Heart left ventricle (tissue), 16 donors: ENCODE measurements at regions not wholly inside any gene's neighbourhood (a gene's known extent, or its start where the extent isn't known, plus 50 kb on each side); places are given as distances from the start of the nearest gene placed in this dataset.

ENCODE experiments used
- ATAC-seq, 4 donors: fragments of 200-7000 bp; cut with Tn5 transposase; one replicate each; pipeline ENCODE4 v1.9.1; 2020 to 2022; ENCODE audit warnings: moderate library complexity in 4 of 4, mild to moderate bottlenecking in 3 of 4, moderate number of reproducible peaks in 1 of 4
- DNase-seq, 5 donors: peaks; one replicate each; pipeline ENCODE4 v3.0.0-alpha.2; 2020
- H3K27ac ChIP-seq, 12 donors: fragments of 200-600 bp; sonication (generic) in 4 of 12; one replicate each; pipeline versions ENCODE4 v1.5.0 to v1.8.0; 2016 to 2022; ENCODE audit warnings: mild to moderate bottlenecking in 2 of 12
- H3K27me3 ChIP-seq, 9 donors: fragments of 200-600 bp; sonication (generic) in 2 of 9; one replicate each; pipeline versions ENCODE4 v1.5.1 to v1.8.0; 2016 to 2022; ENCODE audit warnings: mild to moderate bottlenecking in 3 of 9
- H3K36me3 ChIP-seq, 9 donors: fragments of 200-600 bp; sonication (generic) in 2 of 9; one replicate each; pipeline versions ENCODE4 v1.5.0 to v1.8.0; 2018 to 2022; ENCODE audit warnings: mild to moderate bottlenecking in 2 of 9
- H3K4me1 ChIP-seq, 12 donors: fragments of 200-600 bp; sonication (generic) in 4 of 12; one replicate each; pipeline versions ENCODE4 v1.5.0 to v1.8.0; 2016 to 2022; ENCODE audit warnings: mild to moderate bottlenecking in 3 of 12
- H3K4me3 ChIP-seq, 12 donors: fragments of 200-600 bp; sonication (generic) in 4 of 12; one replicate each; pipeline versions ENCODE4 v1.5.0 to v1.8.0; 2017 to 2022; ENCODE audit warnings: mild to moderate bottlenecking in 9 of 12, moderate library complexity in 4 of 12
- H3K9me3 ChIP-seq, 12 donors: fragments of 200-600 bp; sonication (generic) in 4 of 12; one replicate each; pipeline versions ENCODE4 v1.5.0 to v1.8.0; 2016 to 2022; ENCODE audit warnings: mild to moderate bottlenecking in 1 of 12
- POLR2A ChIP-seq, 2 donors: fragments of 450-650 bp; IDR thresholded peaks; one replicate each; pipeline ENCODE4 v1.6.1; 2017; ENCODE audit warnings: antibody characterized with exemption in 2 of 2, mild to moderate bottlenecking in 2 of 2, moderate library complexity in 2 of 2
- WGBS, 4 donors: extraction: QIAGEN DNeasy Blood & Tissue Kit in 2 of 4; methylation state at CpG; one replicate each; pipeline versions ENCODE4 v1.1.5 to v1.1.7; 2013 to 2018; 5-methylcytosine and 5-hydroxymethylcytosine counted together
- intact Hi-C, 10 donors: fragments of 100-400 bp; cut with DNase I; formaldehyde crosslinking; loops; one replicate each; pipeline versions ENCODE4 v1.11.1 to v1.14.2; 2022
- TF ChIP-seq, protein P1 (sequence below), 12 donors: fragments of 200-600 bp; sonication (generic) in 4 of 12; IDR thresholded peaks; one replicate each; pipeline versions ENCODE4 v1.5.0 to v1.8.0; 2018 to 2022; ENCODE audit warnings: antibody characterized with exemption in 12 of 12, mild to moderate bottlenecking in 5 of 12
- donor health status: ischemic (EF 13 %, LVEDD 7.1; RV severe dilation, severe dysfunction).
- donor health status: healthy with polysubstance abuse.
- donor health status: DM: no; HTN: yes; CAD: no.
- donor health status: DM: no; HTN: no; CAD: no.
- donor health status: ischemic (EF 25% LVEDD 6.9; RV normal size, moderate dysfunction).
- donor health status: ischemic (EF 25% LVEDD 5.7; RV mildly dilated, moderate dysfunction).
- donor health status: healthy.
- donor health status: DM: yes; HTN: yes; CAD: no.
- donor health status: ischemic (EF 35%, LVEDD 5.7; RV mildly dilated, moderate dysfunction).
- donor health status: nonischemic (EF 11% LVEDD 7.7; RV severe dilation, severe dysfunction).
- donor health status: DM: yes; HTN: yes; CAD: no.
- donor health status: PGD.
- donor health status: ischemic (EF 29% LVEDD 5.4; RV normal size, mild dysfunction).
- donor health status: nonischemic (EF 23%, LVEDD 6.1; RV moderate dilation, normal function).

DNA sequence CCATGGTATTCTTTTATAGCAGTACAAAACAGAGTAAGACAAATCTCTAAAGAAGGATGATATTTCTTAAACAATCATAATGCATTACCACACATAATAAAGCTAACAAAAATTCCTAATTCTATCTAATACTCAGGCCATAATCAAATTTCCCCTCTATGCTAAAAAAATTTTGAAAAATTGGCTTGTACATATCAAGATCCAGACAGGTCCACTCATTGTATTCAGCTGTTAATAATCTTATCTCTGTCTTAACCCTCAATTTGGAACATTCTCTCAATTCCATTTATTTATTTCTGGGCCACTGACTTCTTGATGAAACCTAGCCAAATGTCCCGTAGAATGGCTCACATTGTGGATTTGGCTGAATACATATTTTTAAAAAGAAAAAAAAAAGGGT, 59.1 kb upstream of the PAX3 start:
- H3K36me3 ChIP-seq: no peaks in the 10 kb centered on the region
- no peak for ATAC-seq
- H3K4me1 ChIP-seq: peaks cover 0 to 15% (median 2%) of the 10 kb centered on the region in 12 donors
- intact Hi-C loops: no loop called here
- no peak for DNase-seq
- H3K27me3 ChIP-seq: no peaks in the 10 kb centered on the region
- TF ChIP-seq POLR2A (IDR thresholded peaks at IDR 0.05): no peak
- TF ChIP-seq, protein P1, sequence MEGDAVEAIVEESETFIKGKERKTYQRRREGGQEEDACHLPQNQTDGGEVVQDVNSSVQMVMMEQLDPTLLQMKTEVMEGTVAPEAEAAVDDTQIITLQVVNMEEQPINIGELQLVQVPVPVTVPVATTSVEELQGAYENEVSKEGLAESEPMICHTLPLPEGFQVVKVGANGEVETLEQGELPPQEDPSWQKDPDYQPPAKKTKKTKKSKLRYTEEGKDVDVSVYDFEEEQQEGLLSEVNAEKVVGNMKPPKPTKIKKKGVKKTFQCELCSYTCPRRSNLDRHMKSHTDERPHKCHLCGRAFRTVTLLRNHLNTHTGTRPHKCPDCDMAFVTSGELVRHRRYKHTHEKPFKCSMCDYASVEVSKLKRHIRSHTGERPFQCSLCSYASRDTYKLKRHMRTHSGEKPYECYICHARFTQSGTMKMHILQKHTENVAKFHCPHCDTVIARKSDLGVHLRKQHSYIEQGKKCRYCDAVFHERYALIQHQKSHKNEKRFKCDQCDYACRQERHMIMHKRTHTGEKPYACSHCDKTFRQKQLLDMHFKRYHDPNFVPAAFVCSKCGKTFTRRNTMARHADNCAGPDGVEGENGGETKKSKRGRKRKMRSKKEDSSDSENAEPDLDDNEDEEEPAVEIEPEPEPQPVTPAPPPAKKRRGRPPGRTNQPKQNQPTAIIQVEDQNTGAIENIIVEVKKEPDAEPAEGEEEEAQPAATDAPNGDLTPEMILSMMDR (IDR thresholded peaks at IDR 0.05): no peak
- 56 to 73% (median 62%) methylated on average over 1 of the region's 1 CpG for WGBS, 4 donors
- H3K9me3 ChIP-seq: no peaks in the 10 kb centered on the region
- H3K4me3 ChIP-seq: no peak overlapping the region
- no peak overlapping the region for H3K27ac ChIP-seq

DNA sequence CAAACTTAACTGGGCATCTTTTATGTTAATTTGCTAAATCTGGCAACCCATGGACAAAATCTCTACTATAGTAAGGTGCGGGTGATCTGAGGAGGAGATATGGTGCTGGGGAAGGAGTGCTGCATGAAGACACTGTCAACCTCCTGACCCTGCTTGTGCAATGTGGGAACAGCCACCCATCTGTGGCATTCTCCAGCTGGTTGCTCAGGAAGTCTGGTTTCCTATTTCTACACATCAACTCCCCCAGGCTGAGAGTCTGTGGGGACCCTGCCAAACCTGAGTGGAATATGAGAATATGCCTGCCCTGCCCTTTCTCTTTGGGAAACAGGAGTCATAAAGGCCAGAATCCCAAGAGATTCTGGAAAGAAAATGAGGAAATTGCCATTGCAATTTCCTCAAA, 60.1 kb upstream of the PAX3 start:
- ATAC-seq (peak in 3 of 4 donors; percentile 39 to 88 (median 73)), DNase-seq (peak in 4 of 5 donors; percentile 13 to 65 (median 52))
- Histone ChIP-seq H3K27ac (no peak overlapping the region), H3K36me3 (no peaks in the 10 kb centered on the region), H3K4me3 (no peak overlapping the region), H3K27me3 (no peaks in the 10 kb centered on the region), H3K4me1 (peaks cover 0 to 15% (median 2%) of the 10 kb centered on the region in 12 donors), H3K9me3 (no peaks in the 10 kb centered on the region)
- intact Hi-C loops: no loop called here
- TF ChIP-seq, protein P1 (IDR thresholded peaks at IDR 0.05): no peak
- no peak for TF ChIP-seq POLR2A (IDR thresholded peaks at IDR 0.05)
- WGBS, 4 donors: 70 to 81% (median 78%) methylated on average over 1 of the region's 1 CpG

DNA sequence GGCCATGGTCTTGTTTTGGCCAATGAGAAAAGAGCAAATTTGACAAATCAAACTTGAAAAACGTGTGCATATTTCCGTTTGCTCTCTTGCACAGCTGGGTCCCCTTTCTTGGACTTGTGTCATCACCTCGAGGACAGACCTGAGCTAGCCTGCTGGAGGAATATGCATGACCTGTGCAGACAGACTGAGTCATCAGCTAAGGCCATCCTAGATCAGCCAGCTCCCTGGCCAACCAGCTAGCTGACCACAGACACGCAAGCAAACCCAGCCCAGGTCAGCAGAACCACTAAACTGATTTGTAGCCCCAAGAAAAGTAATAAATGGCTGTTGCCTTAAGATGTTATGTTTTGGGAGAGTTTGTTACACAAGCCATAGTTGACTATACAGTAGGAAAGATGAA, 61.3 kb upstream of the PAX3 start:
- Histone ChIP-seq H3K9me3 (no peaks in the 10 kb centered on the region), H3K27ac (no peak overlapping the region), H3K36me3 (no peaks in the 10 kb centered on the region), H3K4me1 (peaks cover 0 to 26% (median 2%) of the 10 kb centered on the region in 12 donors), H3K4me3 (no peak overlapping the region), H3K27me3 (no peaks in the 10 kb centered on the region)
- TF ChIP-seq, protein P1 (IDR thresholded peaks at IDR 0.05): no peak
- no peak for TF ChIP-seq POLR2A (IDR thresholded peaks at IDR 0.05)
- intact Hi-C loops: no loop called here
- ATAC-seq (no peak), DNase-seq (no peak)
- WGBS, 4 donors: 76 to 85% (median 81%) methylated on average over 4 of the region's 4 CpGs

DNA sequence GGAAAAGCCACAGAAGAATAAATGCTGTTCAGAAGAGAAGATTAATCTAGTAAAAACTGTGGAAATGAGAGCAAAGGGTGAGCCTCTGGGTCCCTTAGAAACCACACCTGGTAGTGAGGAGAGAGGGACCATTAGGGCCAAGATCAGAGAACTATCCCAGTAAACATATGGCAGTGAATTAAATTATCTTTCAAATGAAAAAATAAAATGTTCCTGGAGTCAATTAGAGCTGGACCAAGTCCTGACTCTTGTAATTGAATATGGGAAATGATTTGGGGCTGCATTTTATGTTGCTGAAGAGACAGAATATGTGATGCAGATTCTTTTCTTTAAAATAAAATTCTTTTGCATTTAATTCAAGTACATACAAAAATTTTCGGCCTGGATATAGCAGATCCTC, 62.2 kb upstream of the PAX3 start:
- DNase-seq (no peak), ATAC-seq (no peak)
- Histone ChIP-seq H3K4me1 (peaks cover 0 to 26% (median 2%) of the 10 kb centered on the region in 12 donors), H3K4me3 (no peak overlapping the region), H3K27me3 (no peaks in the 10 kb centered on the region), H3K27ac (no peak overlapping the region), H3K36me3 (no peaks in the 10 kb centered on the region), H3K9me3 (no peaks in the 10 kb centered on the region)
- TF ChIP-seq, protein P1 (IDR thresholded peaks at IDR 0.05): no peak
- TF ChIP-seq POLR2A (IDR thresholded peaks at IDR 0.05): no peak
- intact Hi-C loops: no loop called here
- WGBS, 4 donors: 83 to 90% (median 87%) methylated on average over 1 of the region's 1 CpG
